ENCODE measurements at regions not wholly inside any gene's neighbourhood (a gene's known extent, or its start where the extent isn't known, plus 50 kb on each side); places are given as distances from the start of the nearest gene placed in this dataset.

DNA sequence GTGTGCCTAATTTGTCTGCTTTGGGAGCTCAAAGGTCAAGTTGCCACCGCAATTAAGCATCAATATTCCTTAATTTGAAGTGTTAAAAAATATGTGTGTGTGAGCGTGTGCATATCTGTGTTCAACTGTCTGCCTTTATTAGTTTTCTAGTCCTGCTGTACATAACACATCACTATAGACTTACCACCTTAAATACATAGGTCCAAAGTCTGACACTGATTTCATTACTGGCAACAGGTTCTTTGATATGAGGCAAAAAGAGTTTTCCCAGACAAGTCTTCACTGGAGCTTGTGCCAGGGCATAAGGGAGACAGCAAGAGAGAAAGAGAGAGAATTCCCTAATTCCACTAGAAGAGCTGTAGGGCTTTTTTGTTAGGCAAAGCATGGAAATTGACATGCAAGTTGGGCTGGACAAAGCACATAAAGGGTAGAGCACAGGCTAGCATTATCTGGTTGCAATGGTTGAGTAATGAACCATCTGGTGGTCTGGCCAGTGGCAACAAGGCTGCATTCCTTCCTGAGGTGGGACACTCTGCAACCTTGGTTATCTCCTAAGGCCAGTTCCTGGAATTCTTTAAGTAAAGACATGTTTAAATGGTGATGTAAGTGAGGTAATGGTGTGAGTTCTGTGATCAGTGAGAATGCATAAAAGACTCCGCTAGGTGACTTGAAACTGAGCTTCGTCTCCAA lies 457.2 kb upstream of the ADAMTS5 start:
- Histone ChIP-seq H3K36me3 (no peaks in the 10 kb centered on the region), H3K4me1 (ENCODE audit: insufficient read depth) (peaks cover 15% of the 10 kb centered on the region), H3K27me3 (no peaks in the 10 kb centered on the region), H3K27ac (no peak overlapping the region), H3K4me3 (no peak overlapping the region), H3K9me3 (no peaks in the 10 kb centered on the region)
- intact Hi-C loops (cut with DNase I): loop anchor here in 1 of 4 donors (2.0 kb wide), 1 partner anchor 53 kb away; no protein-coding TSS in a partner anchor
- 93 to 97% (median 96%) methylated on average over 4 of the region's 4 CpGs for WGBS, 3 donors
- DNase-seq: no peak
- TF ChIP-seq EP300 (IDR thresholded peaks at IDR 0.05): no peak
- TF ChIP-seq, protein P1, sequence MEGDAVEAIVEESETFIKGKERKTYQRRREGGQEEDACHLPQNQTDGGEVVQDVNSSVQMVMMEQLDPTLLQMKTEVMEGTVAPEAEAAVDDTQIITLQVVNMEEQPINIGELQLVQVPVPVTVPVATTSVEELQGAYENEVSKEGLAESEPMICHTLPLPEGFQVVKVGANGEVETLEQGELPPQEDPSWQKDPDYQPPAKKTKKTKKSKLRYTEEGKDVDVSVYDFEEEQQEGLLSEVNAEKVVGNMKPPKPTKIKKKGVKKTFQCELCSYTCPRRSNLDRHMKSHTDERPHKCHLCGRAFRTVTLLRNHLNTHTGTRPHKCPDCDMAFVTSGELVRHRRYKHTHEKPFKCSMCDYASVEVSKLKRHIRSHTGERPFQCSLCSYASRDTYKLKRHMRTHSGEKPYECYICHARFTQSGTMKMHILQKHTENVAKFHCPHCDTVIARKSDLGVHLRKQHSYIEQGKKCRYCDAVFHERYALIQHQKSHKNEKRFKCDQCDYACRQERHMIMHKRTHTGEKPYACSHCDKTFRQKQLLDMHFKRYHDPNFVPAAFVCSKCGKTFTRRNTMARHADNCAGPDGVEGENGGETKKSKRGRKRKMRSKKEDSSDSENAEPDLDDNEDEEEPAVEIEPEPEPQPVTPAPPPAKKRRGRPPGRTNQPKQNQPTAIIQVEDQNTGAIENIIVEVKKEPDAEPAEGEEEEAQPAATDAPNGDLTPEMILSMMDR (IDR thresholded peaks at IDR 0.05): no peak
- no peak for TF ChIP-seq POLR2A (IDR thresholded peaks at IDR 0.05)

DNA sequence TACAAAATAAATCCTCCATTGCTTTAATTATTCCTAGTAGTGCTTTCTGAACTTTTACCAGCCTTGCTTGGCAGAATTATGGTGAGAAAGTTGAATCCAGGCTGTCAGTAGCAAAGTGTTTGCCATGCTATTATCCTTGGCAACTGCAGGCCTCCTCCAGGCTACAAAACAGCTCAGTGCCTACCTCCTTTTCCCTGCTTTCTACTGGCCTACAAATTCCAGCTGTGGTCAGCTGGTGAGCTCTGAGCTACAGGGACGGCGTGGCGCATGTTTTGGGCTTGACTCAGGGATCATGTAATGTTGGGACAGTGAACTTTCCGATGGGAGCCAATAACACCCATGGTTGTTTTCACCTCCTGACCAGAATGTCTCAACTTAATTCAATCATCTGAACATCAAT lies 456.1 kb upstream of the ADAMTS5 start:
- DNase-seq: peak; percentile 35 to 63 (median 50)
- Histone ChIP-seq H3K36me3 (no peaks in the 10 kb centered on the region), H3K9me3 (no peaks in the 10 kb centered on the region), H3K27ac (no peak overlapping the region), H3K4me3 (no peak overlapping the region), H3K4me1 (ENCODE audit: insufficient read depth) (peaks cover 15% of the 10 kb centered on the region), H3K27me3 (no peaks in the 10 kb centered on the region)
- TF ChIP-seq, protein P1 (IDR thresholded peaks at IDR 0.05): no peak
- TF ChIP-seq POLR2A (IDR thresholded peaks at IDR 0.05): no peak
- no peak for TF ChIP-seq EP300 (IDR thresholded peaks at IDR 0.05)
- WGBS, 3 donors: 5 to 20% (median 12%) methylated on average over 4 of the region's 4 CpGs
- intact Hi-C loops (cut with DNase I): no loop called here

DNA sequence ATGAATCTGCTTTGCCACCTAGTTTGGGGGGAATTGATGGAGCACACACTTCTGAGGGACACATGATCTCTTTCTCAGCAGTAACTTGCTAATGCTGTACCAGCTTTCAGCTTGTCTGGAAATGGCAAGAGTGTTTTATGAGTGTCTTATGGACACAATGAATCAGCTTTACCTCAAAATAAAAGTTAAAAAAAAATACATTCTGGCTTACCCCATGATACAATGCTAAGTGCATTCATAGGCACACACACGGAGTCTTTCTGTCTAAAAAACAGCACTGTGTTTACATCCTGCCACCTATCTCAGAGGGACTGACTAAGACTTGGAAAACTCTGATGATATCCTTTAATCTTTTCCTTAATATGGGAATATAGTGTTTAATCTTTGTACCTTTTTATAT lies 455.5 kb upstream of the ADAMTS5 start:
- TF ChIP-seq POLR2A (IDR thresholded peaks at IDR 0.05) (no peak), EP300 (IDR thresholded peaks at IDR 0.05) (no peak)
- TF ChIP-seq, protein P1 (IDR thresholded peaks at IDR 0.05): no peak
- peaks cover 15% of the 10 kb centered on the region for H3K4me1 ChIP-seq (ENCODE audit: insufficient read depth)
- H3K36me3 ChIP-seq: no peaks in the 10 kb centered on the region
- H3K27ac ChIP-seq: no peak overlapping the region
- WGBS, 3 donors: 38 to 58% (median 47%) methylated on average over 1 of the region's 1 CpG
- H3K9me3 ChIP-seq: no peaks in the 10 kb centered on the region
- DNase-seq: no peak
- intact Hi-C loops (cut with DNase I): no loop called here
- H3K27me3 ChIP-seq: no peaks in the 10 kb centered on the region
- H3K4me3 ChIP-seq: no peak overlapping the region

DNA sequence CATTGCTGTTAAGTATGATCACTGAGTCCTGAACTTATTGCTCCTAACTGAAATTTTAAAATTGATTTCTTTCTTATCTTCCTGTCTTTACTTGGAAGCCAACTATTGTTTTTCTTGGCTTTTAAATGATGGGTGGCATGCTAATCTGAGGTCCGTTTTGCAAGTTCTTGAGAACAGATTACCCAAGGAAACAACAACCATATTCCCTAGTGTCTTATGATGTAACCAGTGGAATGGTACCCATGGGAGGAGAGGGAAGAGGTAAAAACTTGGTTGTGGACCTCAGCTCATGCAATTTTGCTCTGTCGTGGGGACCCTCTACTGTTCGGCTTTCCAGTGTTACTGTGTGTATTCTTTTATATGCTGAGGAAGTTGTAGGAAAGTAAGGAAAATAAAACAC lies 454.8 kb upstream of the ADAMTS5 start:
- H3K36me3 ChIP-seq: no peaks in the 10 kb centered on the region
- no peaks in the 10 kb centered on the region for H3K27me3 ChIP-seq
- TF ChIP-seq POLR2A (IDR thresholded peaks at IDR 0.05) (no peak), EP300 (IDR thresholded peaks at IDR 0.05) (no peak)
- TF ChIP-seq, protein P1 (IDR thresholded peaks at IDR 0.05): no peak
- WGBS, 3 donors: 77 to 78% (median 77%) methylated on average over 3 of the region's 3 CpGs
- peaks cover 15% of the 10 kb centered on the region for H3K4me1 ChIP-seq (ENCODE audit: insufficient read depth)
- no peaks in the 10 kb centered on the region for H3K9me3 ChIP-seq
- no peak overlapping the region for H3K27ac ChIP-seq
- intact Hi-C loops (cut with DNase I): no loop called here
- H3K4me3 ChIP-seq: no peak overlapping the region
- DNase-seq: no peak
